ENCODE measurements at regions not wholly inside any gene's neighbourhood (a gene's known extent, or its start where the extent isn't known, plus 50 kb on each side); places are given as distances from the start of the nearest gene placed in this dataset.

DNA sequence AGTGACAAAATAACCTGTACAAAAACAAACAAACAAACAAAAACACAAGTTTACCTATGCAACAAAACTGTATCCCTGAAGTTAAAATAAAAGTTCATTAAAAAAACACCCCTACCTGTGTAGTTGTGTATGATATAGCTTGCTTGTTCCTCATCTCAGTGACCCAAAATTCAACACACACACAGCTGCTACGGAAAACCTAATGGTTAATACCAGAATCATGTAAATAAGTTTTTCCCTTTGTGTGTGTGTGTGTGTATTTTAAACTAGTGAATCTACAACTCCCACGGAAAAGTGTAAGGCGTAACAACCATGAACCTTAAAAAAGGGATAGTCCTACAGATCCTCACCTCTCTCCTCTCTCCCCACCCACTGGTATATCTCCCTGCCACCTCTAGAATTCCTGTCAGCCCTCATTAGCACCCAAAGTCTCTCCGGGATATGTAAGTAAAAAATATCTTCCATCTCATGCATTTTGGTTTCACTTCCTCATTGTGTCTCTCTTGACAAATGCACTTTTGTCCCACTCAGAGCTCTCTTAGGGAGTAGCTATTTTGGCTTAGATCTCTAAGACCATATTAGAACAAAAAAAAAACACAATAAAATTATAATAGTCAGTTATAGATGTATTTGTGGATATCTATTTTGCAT lies 2236.5 kb downstream of the PCDH9 start (continued):
- TF ChIP-seq, protein P1, sequence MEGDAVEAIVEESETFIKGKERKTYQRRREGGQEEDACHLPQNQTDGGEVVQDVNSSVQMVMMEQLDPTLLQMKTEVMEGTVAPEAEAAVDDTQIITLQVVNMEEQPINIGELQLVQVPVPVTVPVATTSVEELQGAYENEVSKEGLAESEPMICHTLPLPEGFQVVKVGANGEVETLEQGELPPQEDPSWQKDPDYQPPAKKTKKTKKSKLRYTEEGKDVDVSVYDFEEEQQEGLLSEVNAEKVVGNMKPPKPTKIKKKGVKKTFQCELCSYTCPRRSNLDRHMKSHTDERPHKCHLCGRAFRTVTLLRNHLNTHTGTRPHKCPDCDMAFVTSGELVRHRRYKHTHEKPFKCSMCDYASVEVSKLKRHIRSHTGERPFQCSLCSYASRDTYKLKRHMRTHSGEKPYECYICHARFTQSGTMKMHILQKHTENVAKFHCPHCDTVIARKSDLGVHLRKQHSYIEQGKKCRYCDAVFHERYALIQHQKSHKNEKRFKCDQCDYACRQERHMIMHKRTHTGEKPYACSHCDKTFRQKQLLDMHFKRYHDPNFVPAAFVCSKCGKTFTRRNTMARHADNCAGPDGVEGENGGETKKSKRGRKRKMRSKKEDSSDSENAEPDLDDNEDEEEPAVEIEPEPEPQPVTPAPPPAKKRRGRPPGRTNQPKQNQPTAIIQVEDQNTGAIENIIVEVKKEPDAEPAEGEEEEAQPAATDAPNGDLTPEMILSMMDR (IDR thresholded peaks at IDR 0.05 in 2 of 3, conservative IDR thresholded peaks at IDR 0.05 in 1 of 3; ENCODE audit: borderline replicate concordance in 1 of 3, insufficient read depth in 1 of 3, low read depth in 2 of 3, low read length in 2 of 3), result no peak
- TF ChIP-seq YY1 (IDR thresholded peaks at IDR 0.05; ENCODE audit: extremely low read depth, insufficient replicate concordance, low read depth, low read length), result no peak

DNA sequence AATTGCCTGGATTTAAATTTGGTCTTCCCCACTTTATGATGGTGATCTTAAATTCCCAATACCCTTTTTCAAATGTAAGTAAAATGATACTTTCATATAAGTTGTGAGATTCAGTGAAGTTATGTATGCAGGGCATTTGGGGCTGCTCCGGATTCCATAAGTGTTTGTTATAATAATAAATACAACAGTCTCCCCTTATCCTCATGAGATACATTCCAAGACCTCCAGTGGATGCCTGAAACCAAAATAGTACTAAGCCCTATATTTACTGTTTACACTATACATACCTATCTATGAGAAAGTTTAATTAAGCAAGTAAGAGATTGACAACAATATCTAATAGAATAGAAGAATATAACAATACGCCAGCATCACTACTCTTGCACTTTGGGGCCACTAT lies 2237.8 kb downstream of the PCDH9 start:
- H3K27ac ChIP-seq (ENCODE audit: low read depth, low read length), result no peak overlapping the region

More for the DNA sequence above, 2237.8 kb downstream of the PCDH9 start:
- no peak overlapping the region for H2AFZ ChIP-seq (ENCODE audit: low read depth, low read length, poor library complexity, severe bottlenecking)
- ATAC-seq, result no peak
- no peaks in the 10 kb centered on the region for H3K4me1 ChIP-seq (ENCODE audit: control insufficient read depth in 1 of 2, insufficient read depth in 2 of 2, low read length in 2 of 2)
- H3K9ac ChIP-seq (ENCODE audit: low read length), result no peak overlapping the region
- DNase-seq (ENCODE audit: low read depth, low spot score), result no peak
- H3K4me2 ChIP-seq (ENCODE audit: low read length), result no peak overlapping the region
- CTCF ChIA-PET, result no interaction called here
- no peak for TF ChIP-seq JUND (IDR thresholded peaks at IDR 0.05)
- TF ChIP-seq EGR1 (IDR thresholded peaks at IDR 0.05; ENCODE audit: low read depth), result no peak
- TF ChIP-seq SRF (IDR thresholded peaks at IDR 0.05; ENCODE audit: low read depth), result no peak
- TF ChIP-seq, protein P1 (IDR thresholded peaks at IDR 0.05 in 2 of 3, conservative IDR thresholded peaks at IDR 0.05 in 1 of 3; ENCODE audit: borderline replicate concordance in 1 of 3, insufficient read depth in 1 of 3, low read depth in 2 of 3, low read length in 2 of 3), result no peak
- TF ChIP-seq, protein P2, sequence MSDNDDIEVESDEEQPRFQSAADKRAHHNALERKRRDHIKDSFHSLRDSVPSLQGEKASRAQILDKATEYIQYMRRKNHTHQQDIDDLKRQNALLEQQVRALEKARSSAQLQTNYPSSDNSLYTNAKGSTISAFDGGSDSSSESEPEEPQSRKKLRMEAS (IDR thresholded peaks at IDR 0.05), result no peak
- TF ChIP-seq POLR2A (IDR thresholded peaks at IDR 0.05; ENCODE audit: borderline replicate concordance, extremely low read depth, insufficient read depth, insufficient read length), result no peak
- no peak overlapping the region for H3K4me3 ChIP-seq (replicated peaks in 1 of 2; ENCODE audit: low read depth in 1 of 2, low read length in 2 of 2)
- no TSS peak for BruUV-seq (replicated peaks)
- H4K20me1 ChIP-seq (ENCODE audit: insufficient read depth), result no peaks in the 10 kb centered on the region
- H3K79me2 ChIP-seq (ENCODE audit: insufficient read depth, low read length), result no peaks in the 10 kb centered on the region
- RAD21 ChIA-PET (ENCODE audit: low non-redundant PET in 1 of 2, low total read pairs in 2 of 2, uncharacterized antibody in 2 of 2, unreplicated experiment in 2 of 2), result no interaction called here
- intact Hi-C loops (cut with micrococcal nuclease), result no loop called here
- peaks cover 4% of the 10 kb centered on the region; the same call in 1 of the 2 replicates for H3K9me2 ChIP-seq (ENCODE audit: insufficient read depth)
- no peaks in the 10 kb centered on the region for H3K36me3 ChIP-seq (ENCODE audit: control insufficient read depth in 1 of 2, insufficient read depth in 2 of 2, low read length in 2 of 2)
- no peaks in the 10 kb centered on the region for H3K9me3 ChIP-seq (ENCODE audit: control insufficient read depth in 1 of 2, insufficient read depth in 1 of 2, low read depth in 1 of 2, low read length in 2 of 2)
- POLR2A ChIA-PET, result no interaction called here
- H3K27me3 ChIP-seq (ENCODE audit: insufficient read depth, low read length), result no peaks in the 10 kb centered on the region

All from HCT116 (cell line).